ENCODE measurements at regions not wholly inside any gene's neighbourhood (a gene's known extent, or its start where the extent isn't known, plus 50 kb on each side); places are given as distances from the start of the nearest gene placed in this dataset.

DNA sequence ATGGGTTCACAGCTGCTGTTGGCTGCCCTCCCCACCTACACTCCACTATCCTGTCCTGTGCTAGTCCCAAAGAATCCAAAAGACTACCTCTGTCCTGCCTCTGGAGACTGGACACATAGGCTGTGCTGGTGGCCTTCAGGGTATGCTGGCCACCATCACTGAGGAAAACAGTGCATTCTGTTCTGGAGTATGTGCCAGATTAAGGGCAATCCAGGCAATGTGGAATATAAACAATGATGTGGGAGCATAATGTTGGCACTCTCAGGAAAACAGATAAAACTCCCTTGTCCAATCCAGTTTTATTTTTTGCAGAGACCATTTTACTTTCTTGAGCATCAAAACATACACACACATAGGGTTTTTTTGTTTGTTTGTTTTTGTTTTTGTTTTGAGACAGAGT, 94.3 kb downstream of the GLUL start:
- Histone ChIP-seq H3K27ac (ENCODE audit: insufficient read depth, low read length, poor library complexity, severe bottlenecking) (no peak overlapping the region), H3K9me3 (ENCODE audit: control insufficient read depth, low read length) (no peaks in the 10 kb centered on the region), H3K4me1 (ENCODE audit: control insufficient read depth, insufficient read depth, low read length, poor library complexity, severe bottlenecking) (no peaks in the 10 kb centered on the region), H3K4me3 (ENCODE audit: insufficient read depth, low read depth, low read length, poor library complexity, severe bottlenecking) (no peak overlapping the region), H3K36me3 (ENCODE audit: control insufficient read depth, insufficient read depth, low read length) (no peaks in the 10 kb centered on the region), H3K27me3 (replicated peaks; ENCODE audit: control insufficient read depth, insufficient read depth, low read length, poor library complexity, severe bottlenecking) (no peaks in the 10 kb centered on the region)
- DNase-seq: no peak

DNA sequence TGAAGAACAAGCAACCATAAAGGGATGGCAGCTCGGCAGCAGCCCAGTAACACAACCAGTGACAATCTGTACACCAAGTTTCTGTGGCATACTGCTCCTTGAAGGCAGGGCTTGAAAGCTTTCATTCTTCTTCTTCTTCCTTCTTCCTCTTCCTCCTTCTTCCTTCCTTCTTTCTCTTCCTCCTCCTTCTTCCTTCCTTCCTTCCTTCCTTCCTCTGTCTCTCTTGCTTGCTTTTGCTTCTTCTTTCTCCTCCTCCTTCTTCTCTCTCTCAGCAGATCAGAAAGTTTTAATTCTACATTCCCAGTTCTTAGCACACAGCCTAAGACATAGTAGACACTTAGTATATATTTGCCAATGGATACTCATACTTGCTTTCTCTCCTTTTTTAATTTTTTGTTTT, 95.9 kb downstream of the GLUL start:
- H3K27ac ChIP-seq (ENCODE audit: insufficient read depth, low read length, poor library complexity, severe bottlenecking): no peak overlapping the region
- H3K4me3 ChIP-seq (ENCODE audit: insufficient read depth, low read depth, low read length, poor library complexity, severe bottlenecking): no peak overlapping the region
- H3K36me3 ChIP-seq (ENCODE audit: control insufficient read depth, insufficient read depth, low read length): no peaks in the 10 kb centered on the region
- no peak for DNase-seq
- H3K9me3 ChIP-seq (ENCODE audit: control insufficient read depth, low read length): no peaks in the 10 kb centered on the region
- H3K27me3 ChIP-seq (replicated peaks; ENCODE audit: control insufficient read depth, insufficient read depth, low read length, poor library complexity, severe bottlenecking): no peaks in the 10 kb centered on the region
- H3K4me1 ChIP-seq (ENCODE audit: control insufficient read depth, insufficient read depth, low read length, poor library complexity, severe bottlenecking): no peaks in the 10 kb centered on the region

DNA sequence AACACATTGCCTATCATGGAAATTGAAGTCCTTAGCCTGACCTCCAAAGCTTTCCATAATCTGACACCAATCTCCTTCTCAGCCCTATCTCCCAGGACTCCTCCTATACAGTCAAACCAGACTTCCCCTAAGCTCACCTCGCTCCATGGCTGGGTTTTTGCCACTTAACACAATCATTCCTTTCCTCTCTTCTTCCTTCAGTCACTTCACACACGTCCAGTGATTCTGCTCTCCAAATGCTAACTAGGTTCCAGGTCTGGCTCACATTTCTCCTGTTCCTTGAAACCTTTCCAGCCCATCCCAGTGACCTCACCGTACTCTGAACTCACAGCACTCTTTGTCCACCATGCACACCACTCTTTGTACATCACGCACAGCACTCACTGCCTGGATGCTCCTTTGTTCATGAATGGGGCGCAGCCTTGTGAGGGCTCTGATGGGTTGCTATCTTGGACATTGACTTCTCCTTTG, 98.4 kb downstream of the GLUL start:
- Histone ChIP-seq H3K4me3 (ENCODE audit: insufficient read depth, low read depth, low read length, poor library complexity, severe bottlenecking) (no peak overlapping the region), H3K27me3 (replicated peaks; ENCODE audit: control insufficient read depth, insufficient read depth, low read length, poor library complexity, severe bottlenecking) (no peaks in the 10 kb centered on the region), H3K4me1 (ENCODE audit: control insufficient read depth, insufficient read depth, low read length, poor library complexity, severe bottlenecking) (no peaks in the 10 kb centered on the region), H3K36me3 (ENCODE audit: control insufficient read depth, insufficient read depth, low read length) (no peaks in the 10 kb centered on the region), H3K9me3 (ENCODE audit: control insufficient read depth, low read length) (no peaks in the 10 kb centered on the region), H3K27ac (ENCODE audit: insufficient read depth, low read length, poor library complexity, severe bottlenecking) (no peak overlapping the region)
- no peak for DNase-seq

DNA sequence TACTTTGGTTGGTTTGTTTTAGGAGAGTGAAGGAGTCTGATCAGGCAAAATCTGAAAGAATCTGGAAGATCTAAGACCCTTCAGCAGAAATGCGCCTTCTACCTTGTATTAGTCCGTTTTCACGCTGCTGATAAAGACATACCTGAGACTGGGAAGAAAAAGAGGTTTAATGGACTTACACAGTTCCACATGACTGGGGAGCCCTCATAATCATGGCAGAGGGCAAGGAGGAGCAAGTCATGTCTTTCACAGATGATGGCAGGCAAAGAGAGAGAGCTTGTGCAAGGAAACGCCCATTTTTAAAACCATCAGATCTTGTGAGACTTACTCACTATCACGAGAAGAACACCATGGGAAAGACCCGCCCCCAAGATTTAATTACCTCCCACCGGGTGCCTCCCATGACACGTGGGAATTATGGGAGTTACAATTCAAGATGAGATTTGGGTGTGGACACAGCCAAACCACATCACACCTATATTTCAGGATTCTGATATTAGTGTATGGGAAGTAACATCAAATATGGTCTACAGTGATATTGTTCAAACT, 99.3 kb downstream of the GLUL start:
- Histone ChIP-seq H3K9me3 (ENCODE audit: control insufficient read depth, low read length) (no peaks in the 10 kb centered on the region), H3K27me3 (replicated peaks; ENCODE audit: control insufficient read depth, insufficient read depth, low read length, poor library complexity, severe bottlenecking) (no peaks in the 10 kb centered on the region), H3K36me3 (ENCODE audit: control insufficient read depth, insufficient read depth, low read length) (no peaks in the 10 kb centered on the region), H3K4me3 (ENCODE audit: insufficient read depth, low read depth, low read length, poor library complexity, severe bottlenecking) (no peak overlapping the region), H3K4me1 (ENCODE audit: control insufficient read depth, insufficient read depth, low read length, poor library complexity, severe bottlenecking) (no peaks in the 10 kb centered on the region), H3K27ac (ENCODE audit: insufficient read depth, low read length, poor library complexity, severe bottlenecking) (no peak overlapping the region)
- DNase-seq: no peak

DNA sequence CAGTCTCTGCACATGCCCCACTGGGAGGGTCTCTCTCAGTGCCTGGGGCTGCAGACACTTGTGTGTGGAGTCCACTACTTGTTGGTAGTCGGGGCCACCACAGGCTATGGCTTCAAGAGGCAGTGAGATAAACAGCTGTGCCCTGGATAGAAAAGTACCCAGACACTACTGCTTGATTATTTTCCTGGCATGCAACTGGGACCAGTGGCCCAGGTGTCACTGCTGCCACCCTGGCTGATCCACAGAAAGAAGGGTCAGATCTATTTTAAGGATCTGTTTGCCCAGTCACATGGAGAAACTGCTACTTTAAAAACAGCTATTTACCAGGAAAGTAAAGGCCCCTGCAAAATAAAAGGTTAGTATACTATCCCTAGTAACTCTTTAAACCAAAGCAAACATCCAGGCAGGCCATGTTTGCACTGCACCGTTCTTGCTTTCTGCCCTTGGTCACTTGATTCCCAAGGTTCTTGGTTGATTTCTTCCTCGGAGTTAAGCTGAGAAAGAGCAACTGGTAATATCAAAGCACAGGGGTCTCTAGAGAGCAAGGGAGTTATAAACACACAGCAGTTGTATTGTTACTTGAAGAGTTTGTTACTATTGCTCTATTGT, 99.9 kb downstream of the GLUL start:
- Histone ChIP-seq H3K36me3 (ENCODE audit: control insufficient read depth, insufficient read depth, low read length) (no peaks in the 10 kb centered on the region), H3K27me3 (replicated peaks; ENCODE audit: control insufficient read depth, insufficient read depth, low read length, poor library complexity, severe bottlenecking) (no peaks in the 10 kb centered on the region), H3K4me1 (ENCODE audit: control insufficient read depth, insufficient read depth, low read length, poor library complexity, severe bottlenecking) (no peaks in the 10 kb centered on the region), H3K9me3 (ENCODE audit: control insufficient read depth, low read length) (no peaks in the 10 kb centered on the region), H3K27ac (ENCODE audit: insufficient read depth, low read length, poor library complexity, severe bottlenecking) (no peak overlapping the region), H3K4me3 (ENCODE audit: insufficient read depth, low read depth, low read length, poor library complexity, severe bottlenecking) (no peak overlapping the region)
- no peak for DNase-seq

DNA sequence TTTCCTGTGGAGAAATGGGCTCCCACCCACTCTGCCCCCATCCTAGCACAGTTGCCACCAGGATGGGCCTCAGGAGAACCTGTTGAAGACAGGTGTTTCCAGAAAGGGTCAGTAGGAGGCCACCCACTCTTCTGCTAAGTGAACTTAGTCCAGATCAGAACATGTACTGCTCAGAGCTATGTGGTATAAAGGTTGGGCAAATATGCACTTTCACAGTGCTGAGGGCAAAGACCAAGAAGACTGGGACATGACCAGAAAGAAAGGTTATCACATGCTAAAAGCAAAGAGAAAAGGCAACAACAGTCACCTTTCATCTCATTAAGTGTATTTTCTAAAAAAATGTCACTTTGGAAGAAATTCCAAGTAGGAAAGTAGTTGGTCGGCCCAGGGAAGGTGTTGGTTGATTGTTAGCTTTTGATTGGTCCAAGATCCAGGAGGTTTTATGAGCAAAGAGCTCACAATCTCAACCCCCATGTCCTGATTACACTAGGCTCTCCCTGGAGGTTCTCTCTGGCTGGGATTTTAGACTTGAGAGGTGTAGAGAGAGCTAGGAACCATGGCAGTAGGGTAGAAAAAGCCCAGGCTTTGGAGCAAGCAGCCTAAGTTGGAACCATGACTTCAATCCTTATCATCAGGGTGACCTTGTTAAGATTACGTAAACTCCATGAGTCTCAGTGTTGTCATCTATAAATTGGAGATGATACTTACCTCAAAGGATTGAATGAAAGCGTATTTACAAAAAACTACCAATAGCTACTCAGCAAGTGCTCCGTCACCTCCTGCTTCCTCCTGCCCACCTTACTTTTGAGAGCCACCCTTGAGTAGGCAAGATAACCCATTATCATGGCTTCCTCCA, 102.6 kb downstream of the GLUL start:
- H3K4me3 ChIP-seq (ENCODE audit: insufficient read depth, low read depth, low read length, poor library complexity, severe bottlenecking): no peak overlapping the region
- no peak overlapping the region for H3K27ac ChIP-seq (ENCODE audit: insufficient read depth, low read length, poor library complexity, severe bottlenecking)
- no peak for DNase-seq

GRCh38 chr1:182286761-182287160, 104.8 kb downstream of the GLUL start:
- H3K27ac ChIP-seq (ENCODE audit: insufficient read depth, low read length, poor library complexity, severe bottlenecking): no peak overlapping the region
- no peak overlapping the region for H3K4me3 ChIP-seq (ENCODE audit: insufficient read depth, low read depth, low read length, poor library complexity, severe bottlenecking)
- H3K4me1 ChIP-seq (ENCODE audit: control insufficient read depth, insufficient read depth, low read length, poor library complexity, severe bottlenecking): no peaks in the 10 kb centered on the region
- H3K9me3 ChIP-seq (ENCODE audit: control insufficient read depth, low read length): no peaks in the 10 kb centered on the region
- DNase-seq: no peak
- H3K36me3 ChIP-seq (ENCODE audit: control insufficient read depth, insufficient read depth, low read length): no peaks in the 10 kb centered on the region
- no peaks in the 10 kb centered on the region for H3K27me3 ChIP-seq (replicated peaks; ENCODE audit: control insufficient read depth, insufficient read depth, low read length, poor library complexity, severe bottlenecking)

More for the DNA sequence above, 102.6 kb downstream of the GLUL start:
- Histone ChIP-seq H3K9me3 (ENCODE audit: control insufficient read depth, low read length) (no peaks in the 10 kb centered on the region), H3K27me3 (replicated peaks; ENCODE audit: control insufficient read depth, insufficient read depth, low read length, poor library complexity, severe bottlenecking) (no peaks in the 10 kb centered on the region), H3K4me1 (ENCODE audit: control insufficient read depth, insufficient read depth, low read length, poor library complexity, severe bottlenecking) (no peaks in the 10 kb centered on the region), H3K36me3 (ENCODE audit: control insufficient read depth, insufficient read depth, low read length) (no peaks in the 10 kb centered on the region)

GRCh38 chr1:182283746-182284544, 107.6 kb downstream of the GLUL start:
- no peak overlapping the region for H3K27ac ChIP-seq (ENCODE audit: insufficient read depth, low read length, poor library complexity, severe bottlenecking)
- H3K4me3 ChIP-seq (ENCODE audit: insufficient read depth, low read depth, low read length, poor library complexity, severe bottlenecking): no peak overlapping the region
- no peaks in the 10 kb centered on the region for H3K4me1 ChIP-seq (ENCODE audit: control insufficient read depth, insufficient read depth, low read length, poor library complexity, severe bottlenecking)
- no peaks in the 10 kb centered on the region for H3K27me3 ChIP-seq (replicated peaks; ENCODE audit: control insufficient read depth, insufficient read depth, low read length, poor library complexity, severe bottlenecking)
- no peak for DNase-seq
- no peaks in the 10 kb centered on the region for H3K36me3 ChIP-seq (ENCODE audit: control insufficient read depth, insufficient read depth, low read length)
- H3K9me3 ChIP-seq (ENCODE audit: control insufficient read depth, low read length): no peaks in the 10 kb centered on the region

GRCh38 chr1:182281541-182281940, 110.0 kb downstream of the GLUL start:
- Histone ChIP-seq H3K36me3 (ENCODE audit: control insufficient read depth, insufficient read depth, low read length) (no peaks in the 10 kb centered on the region), H3K27me3 (replicated peaks; ENCODE audit: control insufficient read depth, insufficient read depth, low read length, poor library complexity, severe bottlenecking) (no peaks in the 10 kb centered on the region), H3K27ac (ENCODE audit: insufficient read depth, low read length, poor library complexity, severe bottlenecking) (no peak overlapping the region), H3K9me3 (ENCODE audit: control insufficient read depth, low read length) (no peaks in the 10 kb centered on the region), H3K4me1 (ENCODE audit: control insufficient read depth, insufficient read depth, low read length, poor library complexity, severe bottlenecking) (no peaks in the 10 kb centered on the region), H3K4me3 (ENCODE audit: insufficient read depth, low read depth, low read length, poor library complexity, severe bottlenecking) (no peak overlapping the region)
- no peak for DNase-seq

Measured in effector memory CD4-positive, alpha-beta T cell (primary cell).